AG04450 (cell line): ENCODE measurements at regions not wholly inside any gene's neighbourhood (a gene's known extent, or its start where the extent isn't known, plus 50 kb on each side); places are given as distances from the start of the nearest gene placed in this dataset.

ENCODE experiments used
- CTCF ChIA-PET: fragments of 300-600, 350-600 bp; formaldehyde crosslinking; extraction: SDS; loops from one replicate; lab custom pipeline; 2022; ENCODE audit warnings: antibody characterized with exemption, inconsistent platforms; lab: Charles Lee
- POLR2A ChIA-PET: fragments of 350-600 bp; formaldehyde crosslinking; extraction: SDS; loops from one replicate; lab custom pipeline; 2021; ENCODE audit warnings: antibody characterized with exemption, inconsistent platforms; lab: Yijun Ruan, JAX
- DNase-seq: peaks from one replicate; pipeline ENCODE4 v3.0.0-alpha.2; 2011; ENCODE audit warnings: low read depth, low spot score
- H3K27ac ChIP-seq: one replicate; pipeline ENCODE4 v1.5.1; 2012; ENCODE audit warnings: low read depth, low read length, control low read depth
- H3K27me3 ChIP-seq: one replicate; pipeline ENCODE4 v1.6.0; 2012; ENCODE audit warnings: low read length; ENCODE audit not compliant: control insufficient read depth, insufficient read depth
- H3K4me3 ChIP-seq: 2 replicates; pipeline ENCODE4 v1.5.1; 2011; ENCODE audit warnings: mild to moderate bottlenecking, low read depth, low read length, control low read depth
- H3K9me3 ChIP-seq: 2 replicates; pipeline ENCODE4 v1.5.1; 2012; ENCODE audit warnings: low read length; ENCODE audit not compliant: control insufficient read depth, insufficient read depth
- TF ChIP-seq, protein P1 (sequence below): IDR thresholded peaks from 2 replicates; pipeline ENCODE4 v1.5.1; 2011; ENCODE audit warnings: low read depth, low read length, control low read depth, inconsistent platforms

DNA sequence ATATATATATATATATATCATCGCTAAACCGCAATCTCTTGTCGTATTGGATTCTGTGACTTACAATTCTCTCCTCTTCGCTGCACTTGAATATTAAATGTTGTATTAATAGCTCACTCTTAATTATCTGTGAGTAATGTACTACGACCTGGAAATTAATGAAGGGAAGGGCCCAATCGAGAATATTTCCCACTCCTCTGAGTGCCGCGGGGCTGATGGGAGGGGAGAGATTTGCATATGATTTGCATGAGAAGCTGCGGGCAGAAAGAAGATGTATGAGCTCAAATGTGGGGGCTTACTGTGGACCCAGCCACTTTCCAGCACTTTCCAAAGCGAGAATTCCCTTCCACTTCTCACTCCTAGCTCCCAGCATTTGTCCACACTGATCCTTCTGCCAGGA, 141.2 kb downstream of the MN1 start:
- ChIA-PET POLR2A (no interaction called here), CTCF (no interaction called here)
- Histone ChIP-seq H3K27me3 (peaks cover 19% of the 10 kb centered on the region), H3K4me3 (no peak overlapping the region), H3K9me3 (peaks cover 3% of the 10 kb centered on the region), H3K27ac (no peak overlapping the region)
- no peak for DNase-seq
- TF ChIP-seq, protein P1, sequence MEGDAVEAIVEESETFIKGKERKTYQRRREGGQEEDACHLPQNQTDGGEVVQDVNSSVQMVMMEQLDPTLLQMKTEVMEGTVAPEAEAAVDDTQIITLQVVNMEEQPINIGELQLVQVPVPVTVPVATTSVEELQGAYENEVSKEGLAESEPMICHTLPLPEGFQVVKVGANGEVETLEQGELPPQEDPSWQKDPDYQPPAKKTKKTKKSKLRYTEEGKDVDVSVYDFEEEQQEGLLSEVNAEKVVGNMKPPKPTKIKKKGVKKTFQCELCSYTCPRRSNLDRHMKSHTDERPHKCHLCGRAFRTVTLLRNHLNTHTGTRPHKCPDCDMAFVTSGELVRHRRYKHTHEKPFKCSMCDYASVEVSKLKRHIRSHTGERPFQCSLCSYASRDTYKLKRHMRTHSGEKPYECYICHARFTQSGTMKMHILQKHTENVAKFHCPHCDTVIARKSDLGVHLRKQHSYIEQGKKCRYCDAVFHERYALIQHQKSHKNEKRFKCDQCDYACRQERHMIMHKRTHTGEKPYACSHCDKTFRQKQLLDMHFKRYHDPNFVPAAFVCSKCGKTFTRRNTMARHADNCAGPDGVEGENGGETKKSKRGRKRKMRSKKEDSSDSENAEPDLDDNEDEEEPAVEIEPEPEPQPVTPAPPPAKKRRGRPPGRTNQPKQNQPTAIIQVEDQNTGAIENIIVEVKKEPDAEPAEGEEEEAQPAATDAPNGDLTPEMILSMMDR: no peak

DNA sequence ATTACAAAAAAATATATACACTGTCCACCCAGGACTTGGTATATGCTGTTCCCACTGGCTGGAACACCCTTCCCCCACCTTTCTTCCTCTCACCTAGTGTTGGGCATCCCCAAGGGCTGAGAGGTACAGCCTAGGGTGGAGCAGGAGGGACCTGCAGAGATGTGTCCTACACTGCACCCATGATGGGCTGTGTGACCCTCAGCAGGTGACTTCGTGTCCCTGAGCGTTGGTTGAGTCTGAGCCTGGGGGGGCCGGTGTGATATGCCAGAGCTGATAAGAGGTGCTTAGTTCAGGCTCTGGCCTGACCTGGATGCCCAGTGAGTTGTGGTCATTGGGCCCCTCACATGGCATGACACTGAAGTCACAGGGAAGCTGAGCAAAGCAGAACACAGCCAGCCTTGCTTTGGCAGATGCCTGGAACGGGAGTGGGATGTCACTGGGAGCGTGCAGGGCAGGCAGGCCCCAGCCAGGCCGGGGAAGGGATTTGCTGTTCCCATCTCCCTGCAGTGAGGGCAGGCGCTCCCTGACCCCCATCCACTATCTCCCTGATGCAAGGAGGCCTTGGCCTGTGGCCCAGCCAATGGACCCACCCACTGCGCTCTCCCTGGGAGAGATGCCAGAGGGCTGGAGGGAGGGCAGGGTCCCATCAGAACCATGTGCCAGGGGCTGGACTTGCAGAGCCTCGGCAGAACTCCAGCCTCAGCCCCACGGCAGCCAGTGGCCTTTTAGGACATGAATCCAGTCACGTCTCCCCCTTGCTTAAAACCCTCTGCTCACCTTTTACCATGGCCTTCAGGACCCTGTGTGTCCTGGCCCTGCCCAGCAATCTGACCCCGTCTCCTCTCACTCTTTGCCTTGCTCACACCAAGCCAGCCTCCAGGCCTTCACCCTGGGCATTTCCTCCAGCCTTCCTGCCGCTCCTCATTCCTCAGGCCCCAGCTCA, 138.9 kb downstream of the MN1 start:
- no peak overlapping the region for H3K27ac ChIP-seq
- CTCF ChIA-PET: no interaction called here

GRCh38 chr22:27663812-27664211, 137.7 kb downstream of the MN1 start:
- H3K27ac ChIP-seq: no peak overlapping the region
- peaks cover 21% of the 10 kb centered on the region for H3K27me3 ChIP-seq
- ChIA-PET POLR2A (no interaction called here), CTCF (no interaction called here)
- no peak overlapping the region for H3K4me3 ChIP-seq
- DNase-seq: no peak
- H3K9me3 ChIP-seq: peaks cover 4% of the 10 kb centered on the region
- TF ChIP-seq, protein P1: no peak

More for the DNA sequence above, 138.9 kb downstream of the MN1 start:
- Histone ChIP-seq H3K27me3 (peaks cover 21% of the 10 kb centered on the region), H3K4me3 (no peak overlapping the region), H3K9me3 (peaks cover 4% of the 10 kb centered on the region)
- no peak for DNase-seq
- TF ChIP-seq, protein P1: no peak
- POLR2A ChIA-PET: no interaction called here

DNA sequence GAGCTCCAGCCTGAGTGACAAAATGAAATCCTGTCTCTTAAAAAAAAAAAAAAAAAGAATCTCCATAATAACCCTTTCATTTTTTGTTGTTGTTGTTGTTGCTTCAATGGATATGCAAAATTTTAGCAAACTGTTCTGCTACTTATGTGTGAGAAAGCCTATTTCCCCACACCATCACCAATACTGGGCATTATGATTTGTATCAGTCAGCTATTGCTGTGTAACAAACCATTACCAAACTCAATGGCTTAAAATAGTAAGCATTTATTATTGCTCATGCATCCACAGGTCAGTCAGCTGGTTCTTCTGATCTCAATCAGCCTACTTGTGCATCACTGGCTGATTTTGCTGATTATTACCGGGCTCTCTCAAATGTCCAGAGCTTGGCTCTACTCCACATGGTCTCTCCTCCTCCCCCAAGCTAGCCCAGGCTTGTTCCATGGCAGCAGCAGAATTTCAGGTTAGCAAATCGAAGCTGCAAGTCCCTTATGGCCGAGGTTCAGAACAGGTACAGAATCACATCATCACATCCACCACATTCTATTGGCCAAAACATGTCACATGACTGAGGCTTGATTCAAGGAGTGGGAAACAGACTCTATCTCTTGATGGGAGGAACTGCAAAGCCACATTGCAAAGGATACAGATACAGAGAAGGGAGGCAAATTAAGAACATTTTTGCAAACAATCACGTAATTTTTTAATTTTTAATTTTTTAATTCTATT, 135.1 kb downstream of the MN1 start:
- TF ChIP-seq, protein P1: no peak
- CTCF ChIA-PET: interaction anchor here (0.5 kb wide), 1 partner anchor 1023 kb away, joined by 3 read pairs; no protein-coding TSS in a partner anchor
- POLR2A ChIA-PET: no interaction called here
- Histone ChIP-seq H3K27me3 (peaks cover 17% of the 10 kb centered on the region), H3K4me3 (no peak overlapping the region), H3K9me3 (peaks cover 4% of the 10 kb centered on the region), H3K27ac (no peak overlapping the region)
- DNase-seq: no peak
